ENCODE measurements at regions not wholly inside any gene's neighbourhood (a gene's known extent, or its start where the extent isn't known, plus 50 kb on each side); places are given as distances from the start of the nearest gene placed in this dataset.

DNA sequence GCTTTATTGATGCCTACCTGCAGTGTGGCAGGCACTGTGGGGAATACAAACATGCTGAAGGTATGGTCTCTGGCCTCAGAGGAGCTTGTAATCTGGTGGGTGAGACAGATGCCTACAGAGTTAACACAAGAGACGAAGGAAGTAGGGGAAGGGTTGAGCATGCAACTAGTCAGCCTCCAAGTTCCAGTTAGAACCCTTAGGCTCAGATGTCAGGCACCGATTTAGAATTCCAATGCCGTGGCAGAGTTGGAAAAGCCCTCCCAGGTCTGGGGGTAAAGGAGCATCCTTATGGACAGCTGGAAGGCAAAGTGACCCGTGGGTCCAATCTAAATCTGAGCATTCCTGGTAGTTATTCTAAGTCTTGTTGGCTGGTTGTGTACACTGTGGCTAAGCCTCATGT is 132.9 kb upstream of the GJB5 start:
- CTCF ChIA-PET = no interaction called here
- no peak for TF ChIP-seq BHLHE40 (IDR thresholded peaks at IDR 0.05; ENCODE audit: borderline replicate concordance)
- TF ChIP-seq ZNF384 (IDR thresholded peaks at IDR 0.05) = no peak
- no peak for TF ChIP-seq L3MBTL2 (conservative IDR thresholded peaks at IDR 0.05)
- TF ChIP-seq CTBP1 (IDR thresholded peaks at IDR 0.05; ENCODE audit: borderline replicate concordance) = no peak
- no peak for TF ChIP-seq FOXA1 (IDR thresholded peaks at IDR 0.05)
- TF ChIP-seq SUZ12 (IDR thresholded peaks at IDR 0.05) = no peak
- no peak for TF ChIP-seq FOXK2 (IDR thresholded peaks at IDR 0.05)
- TF ChIP-seq ARNT (IDR thresholded peaks at IDR 0.05) = no peak
- no peak for TF ChIP-seq LEF1 (IDR thresholded peaks at IDR 0.05; ENCODE audit: borderline replicate concordance)
- no peak for TF ChIP-seq NFRKB (IDR thresholded peaks at IDR 0.05)
- TF ChIP-seq, protein P1, sequence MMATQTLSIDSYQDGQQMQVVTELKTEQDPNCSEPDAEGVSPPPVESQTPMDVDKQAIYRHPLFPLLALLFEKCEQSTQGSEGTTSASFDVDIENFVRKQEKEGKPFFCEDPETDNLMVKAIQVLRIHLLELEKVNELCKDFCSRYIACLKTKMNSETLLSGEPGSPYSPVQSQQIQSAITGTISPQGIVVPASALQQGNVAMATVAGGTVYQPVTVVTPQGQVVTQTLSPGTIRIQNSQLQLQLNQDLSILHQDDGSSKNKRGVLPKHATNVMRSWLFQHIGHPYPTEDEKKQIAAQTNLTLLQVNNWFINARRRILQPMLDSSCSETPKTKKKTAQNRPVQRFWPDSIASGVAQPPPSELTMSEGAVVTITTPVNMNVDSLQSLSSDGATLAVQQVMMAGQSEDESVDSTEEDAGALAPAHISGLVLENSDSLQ (IDR thresholded peaks at IDR 0.05) = no peak
- no peak for TF ChIP-seq SP1 (IDR thresholded peaks at IDR 0.05)
- no peak for TF ChIP-seq HDGF (IDR thresholded peaks at IDR 0.05; ENCODE audit: borderline replicate concordance)
- POLR2A ChIA-PET = no interaction called here
- no peak for DNase-seq (ENCODE audit: extremely low spot score)

DNA sequence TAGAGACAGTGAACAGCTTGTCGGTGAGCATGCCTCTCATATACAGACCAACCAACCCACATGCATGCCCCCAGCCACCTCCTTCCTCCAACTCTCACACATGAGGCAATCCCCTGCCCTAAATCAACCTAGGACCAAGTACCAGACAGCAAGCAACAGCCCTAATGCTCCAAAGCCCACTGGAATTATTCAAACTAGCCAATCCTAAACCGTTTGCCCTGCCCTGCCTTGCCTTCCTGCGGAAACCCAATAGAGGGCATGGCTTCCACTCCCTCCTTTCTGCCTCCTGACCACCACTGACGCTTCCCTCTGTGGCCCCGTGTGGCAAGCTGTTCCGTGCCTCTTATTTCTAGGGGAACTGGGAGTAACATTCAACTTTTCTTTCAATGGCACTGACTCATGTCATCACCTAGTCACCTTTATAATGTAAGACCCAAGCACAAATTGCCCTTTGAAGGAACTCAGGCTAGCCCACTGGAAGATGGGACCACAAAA is 129.3 kb upstream of the GJB5 start:
- no peak for DNase-seq (ENCODE audit: extremely low spot score)
- POLR2A ChIA-PET = no interaction called here
- TF ChIP-seq CTBP1 (IDR thresholded peaks at IDR 0.05; ENCODE audit: borderline replicate concordance) = no peak
- no peak for TF ChIP-seq LEF1 (IDR thresholded peaks at IDR 0.05; ENCODE audit: borderline replicate concordance)
- TF ChIP-seq BHLHE40 (IDR thresholded peaks at IDR 0.05; ENCODE audit: borderline replicate concordance) = no peak
- TF ChIP-seq SUZ12 (IDR thresholded peaks at IDR 0.05) = no peak
- no peak for TF ChIP-seq ZNF384 (IDR thresholded peaks at IDR 0.05)
- no peak for TF ChIP-seq FOXM1 (IDR thresholded peaks at IDR 0.05; ENCODE audit: borderline replicate concordance)
- no peak for TF ChIP-seq SP1 (IDR thresholded peaks at IDR 0.05)
- no peak for TF ChIP-seq FOXK2 (IDR thresholded peaks at IDR 0.05)
- no peak for TF ChIP-seq ARNT (IDR thresholded peaks at IDR 0.05)
- TF ChIP-seq NFRKB (IDR thresholded peaks at IDR 0.05) = no peak
- no peak for TF ChIP-seq HDGF (IDR thresholded peaks at IDR 0.05; ENCODE audit: borderline replicate concordance)
- no peak for TF ChIP-seq ELF4 (IDR thresholded peaks at IDR 0.05)
- no peak for TF ChIP-seq FOXA1 (IDR thresholded peaks at IDR 0.05)
- TF ChIP-seq, protein P1 (IDR thresholded peaks at IDR 0.05) = no peak
- CTCF ChIA-PET = no interaction called here

DNA sequence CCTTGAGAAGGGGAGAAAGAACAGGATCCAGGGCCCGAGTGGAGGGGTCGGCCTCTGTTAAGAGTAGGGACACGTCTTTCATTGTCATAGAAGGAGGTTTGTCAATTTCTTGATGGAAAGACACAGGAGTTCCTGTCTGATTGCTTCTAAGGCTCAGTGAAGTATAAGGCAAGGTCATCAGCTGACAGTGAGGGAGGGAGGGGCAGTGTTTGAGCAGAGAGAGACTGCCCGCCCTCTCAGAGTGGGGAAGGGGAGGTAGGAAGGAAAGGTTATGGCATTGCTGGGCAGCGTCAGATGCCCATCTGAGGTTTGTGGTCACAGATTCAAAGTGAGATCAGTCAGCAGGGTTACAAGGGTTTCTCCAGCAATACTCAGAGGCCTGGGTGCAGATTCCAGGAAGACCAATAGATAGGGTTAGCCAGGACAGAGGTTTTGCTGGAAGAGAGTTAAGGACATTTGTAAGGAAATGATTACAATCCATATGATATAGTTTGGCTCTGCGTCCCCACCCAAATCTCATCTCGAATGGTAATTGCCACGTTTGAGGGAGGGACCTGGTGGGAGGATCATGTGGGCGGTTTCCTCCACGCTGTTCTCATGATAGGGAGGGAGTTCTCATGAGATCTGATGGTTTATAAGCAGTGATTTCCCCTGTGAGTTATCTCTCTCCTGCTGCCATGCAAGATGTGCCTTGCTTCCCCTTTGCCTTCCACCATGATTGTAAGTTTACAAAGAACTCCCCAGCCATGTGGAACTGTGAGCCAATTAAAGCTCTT is 127.2 kb upstream of the GJB5 start:
- CTCF ChIA-PET = no interaction called here
- no peak for DNase-seq (ENCODE audit: extremely low spot score)
- TF ChIP-seq CTBP1 (IDR thresholded peaks at IDR 0.05; ENCODE audit: borderline replicate concordance) (no peak), FOXM1 (IDR thresholded peaks at IDR 0.05; ENCODE audit: borderline replicate concordance) (no peak), BHLHE40 (IDR thresholded peaks at IDR 0.05; ENCODE audit: borderline replicate concordance) (no peak), ELF4 (IDR thresholded peaks at IDR 0.05) (no peak), ARNT (IDR thresholded peaks at IDR 0.05) (no peak), SP1 (IDR thresholded peaks at IDR 0.05) (no peak), SUZ12 (IDR thresholded peaks at IDR 0.05) (no peak), LEF1 (IDR thresholded peaks at IDR 0.05; ENCODE audit: borderline replicate concordance) (no peak), L3MBTL2 (conservative IDR thresholded peaks at IDR 0.05) (no peak), ZNF384 (IDR thresholded peaks at IDR 0.05) (no peak)
- TF ChIP-seq, protein P1 (IDR thresholded peaks at IDR 0.05) = no peak
- POLR2A ChIA-PET = no interaction called here

DNA sequence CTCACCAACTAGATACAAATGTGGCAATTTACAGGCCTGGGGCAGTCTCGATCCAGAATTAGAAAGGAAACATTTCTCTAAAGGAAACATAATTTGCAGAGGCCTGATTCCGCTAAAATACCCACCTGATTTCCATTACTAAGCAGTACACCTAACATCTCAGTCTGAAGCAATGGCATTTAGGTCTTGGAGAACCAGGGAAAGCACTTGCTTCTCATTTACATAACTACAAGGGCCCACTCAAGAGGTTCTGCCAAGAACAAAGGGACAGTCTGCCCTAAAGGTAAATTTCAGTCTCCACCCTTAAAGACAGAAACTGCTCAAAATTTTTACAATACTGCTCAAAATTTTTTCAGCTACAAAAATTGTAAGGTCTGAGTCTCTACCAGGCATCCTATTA is 123.7 kb upstream of the GJB5 start:
- TF ChIP-seq SP1 (IDR thresholded peaks at IDR 0.05) (no peak), FOXM1 (IDR thresholded peaks at IDR 0.05; ENCODE audit: borderline replicate concordance) (no peak), NFRKB (IDR thresholded peaks at IDR 0.05) (no peak), SUZ12 (IDR thresholded peaks at IDR 0.05) (no peak), ARNT (IDR thresholded peaks at IDR 0.05) (no peak), FOXA1 (IDR thresholded peaks at IDR 0.05) (no peak)
- CTCF ChIA-PET = no interaction called here
- POLR2A ChIA-PET = no interaction called here
- DNase-seq (ENCODE audit: extremely low spot score) = no peak

DNA sequence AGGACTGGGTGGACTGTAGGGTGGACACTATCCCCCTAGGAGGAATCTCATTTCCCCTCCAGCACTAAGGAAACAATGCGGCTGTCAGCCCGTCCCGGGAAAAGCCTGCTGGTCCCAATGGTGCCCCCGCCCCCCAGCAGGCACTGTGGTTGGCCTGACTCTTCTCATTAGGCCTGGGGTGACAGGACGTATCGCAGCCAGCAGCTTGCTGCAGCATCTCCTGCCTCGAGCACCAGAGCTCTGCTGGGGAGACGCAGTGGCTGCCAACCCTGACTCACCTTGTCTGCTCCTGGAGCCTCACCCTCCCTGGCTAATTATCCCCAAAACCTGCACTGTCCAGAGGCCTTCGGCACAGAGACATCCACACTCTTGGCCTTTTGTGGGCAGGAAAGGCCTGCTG is 115.1 kb upstream of the GJB5 start:
- ChIA-PET POLR2A (no interaction called here), CTCF (interaction anchor here (0.9 kb wide), 1 partner anchor 103 kb away, joined by 3 read pairs; no protein-coding TSS in a partner anchor)
- no peak for DNase-seq (ENCODE audit: extremely low spot score)
- no peak for TF ChIP-seq FOXK2 (IDR thresholded peaks at IDR 0.05)

DNA sequence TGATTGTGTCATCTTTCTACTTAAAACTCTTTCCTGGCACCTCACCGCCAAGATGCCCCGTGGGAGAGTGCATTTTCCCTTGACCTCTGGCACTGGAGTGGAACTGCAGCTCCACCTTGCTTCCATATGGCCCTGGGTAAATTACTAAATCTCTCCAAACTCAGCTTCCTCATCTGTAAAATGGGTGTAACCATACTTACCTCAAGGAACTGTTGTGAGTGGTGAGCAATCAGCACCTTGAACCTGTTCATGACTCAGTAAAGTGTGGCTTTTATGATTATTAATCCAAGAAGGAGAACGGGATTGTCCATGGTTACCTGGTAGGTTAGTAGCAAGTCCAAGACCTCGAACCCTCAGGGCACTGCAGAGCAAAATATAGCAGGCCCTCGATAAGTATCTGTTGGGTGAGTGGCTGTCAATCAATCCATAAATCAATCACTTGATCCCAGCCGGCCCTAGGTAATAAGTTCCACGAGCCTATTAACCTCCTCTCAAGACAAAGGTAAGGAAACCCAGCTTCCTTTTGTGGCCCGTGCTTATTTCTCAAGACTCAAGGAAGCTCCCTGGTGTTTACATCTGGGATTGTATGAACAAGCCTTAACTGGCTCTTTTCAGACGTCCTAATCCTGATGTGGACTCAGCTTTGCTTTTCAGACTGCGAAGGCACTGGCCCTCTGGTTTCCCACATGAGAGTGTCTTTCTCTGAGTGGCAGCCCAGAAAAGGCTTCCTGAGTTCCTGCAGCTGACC is 114.0 kb upstream of the GJB5 start:
- DNase-seq (ENCODE audit: extremely low spot score) = no peak
- CTCF ChIA-PET = interaction anchor here (0.6 kb wide), 1 partner anchor 68 kb away, joined by 8 read pairs; no protein-coding TSS in a partner anchor
- TF ChIP-seq FOXK2 (IDR thresholded peaks at IDR 0.05) (no peak), LEF1 (IDR thresholded peaks at IDR 0.05; ENCODE audit: borderline replicate concordance) (no peak), L3MBTL2 (conservative IDR thresholded peaks at IDR 0.05) (no peak), ELF4 (IDR thresholded peaks at IDR 0.05) (no peak)
- TF ChIP-seq, protein P1 (IDR thresholded peaks at IDR 0.05) = peak; percentile 44; the same call in 1 of the 2 replicates
- POLR2A ChIA-PET = no interaction called here
